ENCODE measurements at regions not wholly inside any gene's neighbourhood (a gene's known extent, or its start where the extent isn't known, plus 50 kb on each side); places are given as distances from the start of the nearest gene placed in this dataset.

DNA sequence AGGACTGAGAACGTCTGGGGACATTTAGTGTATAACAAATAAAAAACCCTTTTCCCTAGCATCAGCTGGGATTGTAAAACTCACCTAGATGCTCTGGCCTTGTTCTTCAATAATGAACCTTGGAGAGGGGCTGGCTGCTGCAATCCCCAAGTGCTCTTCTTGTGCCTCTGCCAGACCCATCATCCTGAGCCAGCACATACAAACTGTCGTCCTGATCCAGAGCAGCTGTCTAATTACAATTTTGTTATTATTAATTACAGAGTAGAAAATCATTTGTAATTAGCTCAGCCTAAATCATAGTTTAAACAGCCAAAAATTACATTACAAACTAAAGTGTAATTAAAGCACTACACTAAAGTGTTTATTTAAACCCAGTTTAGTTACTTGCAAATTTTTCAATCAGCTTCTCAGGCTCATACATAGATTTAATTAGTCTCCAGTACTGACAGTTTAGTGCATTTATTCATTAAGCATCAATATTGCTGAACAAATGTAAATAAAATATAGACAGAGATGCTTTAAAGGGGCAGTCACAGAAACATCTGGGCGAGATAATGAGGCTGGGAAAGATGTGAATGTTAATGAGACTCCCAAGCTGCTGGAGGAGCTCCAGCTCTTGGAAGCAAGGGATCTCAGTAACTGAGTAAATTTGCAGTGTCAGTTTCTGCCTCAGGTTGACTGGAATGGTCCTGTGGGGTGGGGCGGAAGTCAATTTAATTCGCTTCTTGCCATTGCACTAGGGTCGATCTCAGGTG, 632.3 kb upstream of the TLE4 start:
- Mint-ChIP-seq H3K36me3 (ENCODE audit: low read depth, unreplicated experiment) (no peaks in the 10 kb centered on the region), H3K4me3 (ENCODE audit: unreplicated experiment) (no peak overlapping the region), H3K4me1 (ENCODE audit: low read depth, unreplicated experiment) (no peaks in the 10 kb centered on the region), H3K9me3 (ENCODE audit: unreplicated experiment) (peaks cover 1% of the 10 kb centered on the region), H3K27me3 (ENCODE audit: low read depth, unreplicated experiment) (no peaks in the 10 kb centered on the region), H3K27ac (ENCODE audit: unreplicated experiment) (no peak overlapping the region)
- Histone ChIP-seq H3K79me2 (ENCODE audit: insufficient read depth, low read length) (no peaks in the 10 kb centered on the region), H3K4me2 (ENCODE audit: low read length) (no peak overlapping the region), H3K4me3 (ENCODE audit: insufficient read depth, low read depth, low read length) (no peak overlapping the region), H3K4me1 (ENCODE audit: insufficient read depth, low read length) (no peaks in the 10 kb centered on the region), H2AFZ (ENCODE audit: low read depth, low read length) (no peak overlapping the region), H3K9ac (ENCODE audit: low read length) (no peak overlapping the region), H4K20me1 (ENCODE audit: insufficient read depth, low read length) (no peaks in the 10 kb centered on the region), H3K27ac (ENCODE audit: low read depth, low read length) (no peak overlapping the region), H3K9me3 (ENCODE audit: insufficient read depth, low read depth, low read length) (no peaks in the 10 kb centered on the region), H3K36me3 (ENCODE audit: insufficient read depth, low read length) (no peaks in the 10 kb centered on the region), H3K27me3 (ENCODE audit: insufficient read depth, low read length) (no peaks in the 10 kb centered on the region)
- DNase-seq (ENCODE audit: low read depth) = no peak
- TF ChIP-seq, protein P1, sequence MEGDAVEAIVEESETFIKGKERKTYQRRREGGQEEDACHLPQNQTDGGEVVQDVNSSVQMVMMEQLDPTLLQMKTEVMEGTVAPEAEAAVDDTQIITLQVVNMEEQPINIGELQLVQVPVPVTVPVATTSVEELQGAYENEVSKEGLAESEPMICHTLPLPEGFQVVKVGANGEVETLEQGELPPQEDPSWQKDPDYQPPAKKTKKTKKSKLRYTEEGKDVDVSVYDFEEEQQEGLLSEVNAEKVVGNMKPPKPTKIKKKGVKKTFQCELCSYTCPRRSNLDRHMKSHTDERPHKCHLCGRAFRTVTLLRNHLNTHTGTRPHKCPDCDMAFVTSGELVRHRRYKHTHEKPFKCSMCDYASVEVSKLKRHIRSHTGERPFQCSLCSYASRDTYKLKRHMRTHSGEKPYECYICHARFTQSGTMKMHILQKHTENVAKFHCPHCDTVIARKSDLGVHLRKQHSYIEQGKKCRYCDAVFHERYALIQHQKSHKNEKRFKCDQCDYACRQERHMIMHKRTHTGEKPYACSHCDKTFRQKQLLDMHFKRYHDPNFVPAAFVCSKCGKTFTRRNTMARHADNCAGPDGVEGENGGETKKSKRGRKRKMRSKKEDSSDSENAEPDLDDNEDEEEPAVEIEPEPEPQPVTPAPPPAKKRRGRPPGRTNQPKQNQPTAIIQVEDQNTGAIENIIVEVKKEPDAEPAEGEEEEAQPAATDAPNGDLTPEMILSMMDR (IDR thresholded peaks at IDR 0.05; ENCODE audit: insufficient read depth, low read depth, low read length) = no peak
- TF ChIP-seq EZH2 (IDR thresholded peaks at IDR 0.05; ENCODE audit: insufficient read depth, low read length) = no peak
- no peak for FAIRE-seq

DNA sequence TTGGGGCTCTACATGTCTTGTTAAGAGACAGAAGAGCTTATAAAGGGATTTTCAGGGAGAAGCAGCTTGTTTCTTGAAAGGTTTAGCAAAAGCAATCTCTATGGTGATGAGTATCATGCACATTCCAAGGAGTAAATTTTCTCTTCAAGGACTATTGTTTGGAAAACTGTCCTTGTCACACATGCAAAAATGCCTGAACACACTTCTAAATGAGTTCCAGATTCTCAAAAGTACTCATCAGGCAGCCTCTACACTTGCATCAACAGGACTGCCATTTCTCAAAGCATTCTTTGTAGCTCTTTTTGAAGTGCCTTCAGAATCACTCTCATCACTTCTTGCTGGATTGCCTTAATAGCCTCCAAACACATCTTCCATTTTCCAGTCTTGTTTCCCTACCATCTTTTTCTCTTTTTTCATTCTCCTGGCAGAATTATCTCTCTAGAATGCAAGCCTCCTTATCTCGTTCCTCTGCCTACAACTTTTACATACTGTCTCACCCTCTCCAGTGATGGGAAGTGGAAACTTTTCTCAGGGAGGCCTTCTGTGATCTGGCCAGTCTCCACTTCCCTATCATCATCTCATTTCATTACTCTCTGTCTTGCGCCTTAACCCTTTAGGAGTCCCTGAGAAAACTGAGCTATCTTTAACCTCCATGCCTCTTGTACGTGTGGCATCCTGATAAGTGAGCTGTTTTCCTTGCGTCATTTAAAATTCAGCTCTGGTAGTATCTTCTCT, 631.5 kb upstream of the TLE4 start:
- no peaks in the 10 kb centered on the region for H3K4me1 Mint-ChIP-seq (ENCODE audit: low read depth, unreplicated experiment)

More for the DNA sequence above, 631.5 kb upstream of the TLE4 start:
- peak; percentile 39 for FAIRE-seq
- no peaks in the 10 kb centered on the region for H3K27me3 ChIP-seq (ENCODE audit: insufficient read depth, low read length)
- Mint-ChIP-seq H3K4me3 (ENCODE audit: unreplicated experiment) (no peak overlapping the region), H3K36me3 (ENCODE audit: low read depth, unreplicated experiment) (no peaks in the 10 kb centered on the region), H3K27me3 (ENCODE audit: low read depth, unreplicated experiment) (no peaks in the 10 kb centered on the region), H3K27ac (ENCODE audit: unreplicated experiment) (no peak overlapping the region), H3K9me3 (ENCODE audit: unreplicated experiment) (peaks cover 1% of the 10 kb centered on the region)
- no peak overlapping the region for H3K4me2 ChIP-seq (ENCODE audit: low read length)
- no peaks in the 10 kb centered on the region for H3K9me3 ChIP-seq (ENCODE audit: insufficient read depth, low read depth, low read length)
- TF ChIP-seq, protein P1 (IDR thresholded peaks at IDR 0.05; ENCODE audit: insufficient read depth, low read depth, low read length) = no peak
- no peak for TF ChIP-seq EZH2 (IDR thresholded peaks at IDR 0.05; ENCODE audit: insufficient read depth, low read length)
- H2AFZ ChIP-seq (ENCODE audit: low read depth, low read length) = no peak overlapping the region
- no peaks in the 10 kb centered on the region for H3K79me2 ChIP-seq (ENCODE audit: insufficient read depth, low read length)
- no peaks in the 10 kb centered on the region for H3K4me1 ChIP-seq (ENCODE audit: insufficient read depth, low read length)
- no peak for DNase-seq (ENCODE audit: low read depth)
- no peaks in the 10 kb centered on the region for H3K36me3 ChIP-seq (ENCODE audit: insufficient read depth, low read length)
- H3K4me3 ChIP-seq (ENCODE audit: insufficient read depth, low read depth, low read length) = no peak overlapping the region
- H4K20me1 ChIP-seq (ENCODE audit: insufficient read depth, low read length) = no peaks in the 10 kb centered on the region
- H3K27ac ChIP-seq (ENCODE audit: low read depth, low read length) = no peak overlapping the region
- H3K9ac ChIP-seq (ENCODE audit: low read length) = no peak overlapping the region

All from astrocyte (in vitro differentiated cells and primary cell).